Ramos (cell line): ENCODE measurements at regions not wholly inside any gene's neighbourhood (a gene's known extent, or its start where the extent isn't known, plus 50 kb on each side); places are given as distances from the start of the nearest gene placed in this dataset.

Experiments used
- in situ Hi-C: fragments of 300-500 bp; cut with MboI; formaldehyde crosslinking; loops from one replicate; pipeline ENCODE4 v1.14.3; 2022; ENCODE audit warnings: low sequenced_read_pairs; ENCODE audit not compliant: unreplicated experiment

- in situ Hi-C loops: no loop called here
Observed at GRCh38 chr20:51195990-51196389, 173.1 kb upstream of the KCNG1 start.

- in situ Hi-C loops: no loop called here
Observed at GRCh38 chr20:51195419-51195901, 172.6 kb upstream of the KCNG1 start.

GRCh38 chr20:51193066-51193772 is 170.3 kb upstream of the KCNG1 start:
- in situ Hi-C loops: no loop called here

DNA sequence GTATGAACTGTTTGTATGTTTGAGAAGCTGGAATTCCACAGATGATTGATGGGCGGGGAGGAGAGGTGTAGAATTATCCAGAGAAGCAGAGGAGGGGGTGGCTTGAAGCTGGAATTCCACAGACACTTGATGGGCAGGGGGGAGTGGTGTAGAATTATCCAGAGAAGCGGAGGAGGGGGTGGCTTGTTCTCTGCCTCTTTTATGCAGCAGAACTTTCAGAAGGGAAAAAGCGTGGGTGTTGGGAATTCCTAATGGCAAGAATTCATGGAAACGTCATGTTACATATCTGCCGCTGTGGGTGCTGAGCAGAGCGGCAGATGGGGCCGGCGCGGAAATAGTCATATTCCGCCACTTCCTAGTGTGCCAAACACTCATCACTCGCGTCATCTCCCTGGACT is 167.9 kb upstream of the KCNG1 start:
- in situ Hi-C loops: no loop called here

DNA sequence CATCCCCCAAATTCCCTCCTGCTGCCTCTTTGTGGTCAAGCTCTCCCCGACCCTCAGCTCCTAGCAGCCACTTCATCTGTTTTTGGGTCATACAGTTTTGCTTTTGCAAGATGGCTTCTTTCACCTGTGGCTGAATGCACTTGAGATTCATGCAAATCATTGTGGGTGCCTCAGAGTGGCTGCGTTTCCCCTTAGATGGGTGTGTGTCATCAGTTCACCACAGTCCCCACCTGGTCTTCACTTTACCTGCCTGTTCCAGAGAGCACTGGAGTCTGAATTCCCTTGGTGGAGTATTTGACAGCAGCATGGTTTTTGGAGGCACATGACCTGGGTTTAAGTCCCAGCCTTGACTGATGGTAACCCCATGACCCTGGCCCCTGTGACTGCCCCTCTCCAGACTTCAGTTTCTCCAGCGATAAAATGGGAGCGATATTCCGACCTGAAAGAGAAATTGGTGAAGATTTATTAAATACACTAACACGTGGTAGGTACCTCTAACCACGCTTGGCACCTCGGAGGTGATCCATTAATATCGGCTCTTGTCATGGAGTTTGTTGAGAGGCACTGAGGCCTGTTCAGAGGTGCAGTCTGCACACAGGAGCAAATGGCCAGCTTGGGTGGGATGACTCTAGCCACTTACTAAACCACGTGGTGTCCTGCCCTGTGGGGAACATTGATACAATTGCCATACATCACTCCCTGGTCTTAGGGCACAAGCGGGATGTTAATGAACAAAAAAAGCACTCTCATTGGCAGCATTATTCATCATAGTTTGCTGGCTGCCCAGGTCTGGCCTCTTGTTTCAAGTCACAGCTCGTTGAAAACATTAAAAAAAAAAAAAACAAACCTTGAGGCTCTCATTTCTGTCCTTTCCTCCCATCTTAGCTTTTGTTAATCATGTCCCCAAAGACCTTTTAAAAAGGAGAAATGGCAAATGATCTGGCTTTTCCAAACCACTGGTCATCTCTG is 167.2 kb upstream of the KCNG1 start:
- in situ Hi-C loops: no loop called here

DNA sequence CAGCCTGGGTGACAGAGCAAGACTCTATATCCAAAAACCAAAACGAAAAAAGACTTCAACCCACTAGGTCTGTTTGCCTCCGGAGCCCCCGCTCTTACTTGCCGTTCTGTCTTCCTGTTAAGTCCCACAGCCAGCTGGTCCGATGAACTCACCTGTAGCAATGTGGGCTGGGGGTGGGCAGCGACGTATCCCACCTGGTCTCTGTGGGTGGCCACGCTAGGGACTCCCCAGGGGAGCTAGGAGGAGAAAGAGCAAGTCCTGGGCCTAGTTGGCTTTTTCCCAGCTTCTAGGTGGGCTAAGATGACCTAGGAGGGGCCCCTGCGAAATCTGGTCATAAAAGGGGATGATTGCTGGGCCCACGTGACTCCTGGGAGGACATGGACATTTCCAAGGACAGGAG is 166.0 kb upstream of the KCNG1 start:
- in situ Hi-C loops: no loop called here

- in situ Hi-C loops: no loop called here
Observed at GRCh38 chr20:51187261-51187660, 164.4 kb upstream of the KCNG1 start.

DNA sequence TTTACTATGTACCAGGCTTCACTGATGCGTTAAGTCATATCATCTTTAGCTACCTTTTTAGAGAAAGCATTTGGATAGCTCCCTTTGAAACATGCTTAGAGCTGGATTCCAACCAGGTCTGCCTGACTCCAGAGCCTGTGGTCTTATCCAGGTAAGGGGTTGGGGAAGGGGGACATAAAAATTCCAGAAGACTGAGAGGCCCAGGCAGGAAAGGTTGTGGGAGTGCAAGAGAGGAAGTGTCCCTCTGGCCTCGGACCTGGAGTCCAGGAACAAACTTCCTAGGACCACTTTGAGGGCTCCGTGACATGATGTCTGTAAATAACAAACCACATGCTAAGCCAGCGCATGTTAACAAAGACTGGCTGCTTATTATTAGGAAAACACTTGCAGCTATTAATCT is 163.0 kb upstream of the KCNG1 start:
- in situ Hi-C loops: no loop called here

- in situ Hi-C loops: no loop called here
Observed at GRCh38 chr20:51185277-51185676, 162.4 kb upstream of the KCNG1 start.

GRCh38 chr20:51184289-51184688 is 161.4 kb upstream of the KCNG1 start:
- in situ Hi-C loops: no loop called here

- in situ Hi-C loops: no loop called here
Observed at GRCh38 chr20:51183451-51183850, 160.5 kb upstream of the KCNG1 start.

GRCh38 chr20:51182571-51182970 is 159.7 kb upstream of the KCNG1 start:
- in situ Hi-C loops: no loop called here

DNA sequence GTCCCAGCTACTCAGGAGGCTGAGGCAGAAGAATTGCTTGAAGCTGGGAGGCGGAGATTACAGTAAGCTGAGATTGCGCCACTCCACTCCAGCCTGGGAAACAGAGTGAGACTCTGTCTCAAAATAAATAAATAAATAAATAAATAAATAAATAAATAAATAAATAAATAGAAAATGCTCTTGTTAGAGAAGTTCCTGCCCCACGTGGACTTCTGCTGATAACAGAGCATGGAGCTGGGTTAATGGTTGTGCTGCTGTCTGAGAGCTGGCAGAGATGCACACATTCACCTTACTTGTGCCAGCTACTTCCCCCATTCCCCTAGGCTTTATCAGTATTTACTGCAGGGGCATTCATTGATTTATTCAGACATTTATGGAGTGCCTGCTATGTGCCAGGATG is 155.2 kb upstream of the KCNG1 start:
- in situ Hi-C loops: no loop called here

DNA sequence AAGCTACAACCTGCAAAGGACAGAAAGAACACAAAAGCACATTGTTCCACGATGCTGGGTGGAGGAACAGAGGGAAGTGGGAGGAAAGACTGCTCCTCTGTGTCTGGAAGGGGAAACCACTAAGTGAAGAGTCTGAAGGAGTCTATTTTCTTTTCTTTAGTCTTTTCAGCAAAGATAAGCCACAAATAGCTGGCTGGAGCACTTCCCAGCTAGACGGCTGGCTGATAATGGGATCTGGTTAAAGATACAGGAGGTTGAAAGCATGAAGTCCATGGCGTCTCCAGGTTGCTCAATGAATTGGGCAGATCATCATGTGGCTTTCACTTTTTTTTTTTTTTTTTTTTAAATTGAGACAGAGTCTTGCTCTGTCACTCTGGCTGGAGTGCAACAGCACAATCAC is 154.0 kb upstream of the KCNG1 start:
- in situ Hi-C loops: no loop called here

- in situ Hi-C loops: no loop called here
Observed at GRCh38 chr20:51176446-51176845, 153.5 kb upstream of the KCNG1 start.

- in situ Hi-C loops: no loop called here
Observed at GRCh38 chr20:51175724-51176123, 152.8 kb upstream of the KCNG1 start.

GRCh38 chr20:51175156-51175555 is 152.2 kb upstream of the KCNG1 start:
- in situ Hi-C loops: no loop called here

DNA sequence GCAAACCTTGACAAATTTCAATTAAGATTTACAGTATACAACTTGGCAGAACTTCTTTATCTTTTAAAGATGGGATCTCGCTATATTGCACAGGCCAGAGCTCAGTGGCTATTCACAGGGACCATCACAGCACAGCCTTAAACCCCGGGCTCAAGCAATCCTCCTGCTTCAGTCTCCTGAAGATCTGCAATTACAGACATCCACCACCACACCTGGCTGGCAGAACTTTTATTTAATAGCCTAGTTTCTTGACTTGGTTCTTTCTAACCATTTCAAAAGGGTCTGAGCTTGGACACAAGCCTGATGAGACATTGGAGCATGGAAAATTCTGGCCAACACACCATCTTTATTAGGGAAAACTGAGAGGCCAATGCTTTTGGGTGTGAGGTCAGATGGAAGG is 151.6 kb upstream of the KCNG1 start:
- in situ Hi-C loops: no loop called here

GRCh38 chr20:51172558-51173428 is 149.9 kb upstream of the KCNG1 start:
- in situ Hi-C loops: no loop called here

DNA sequence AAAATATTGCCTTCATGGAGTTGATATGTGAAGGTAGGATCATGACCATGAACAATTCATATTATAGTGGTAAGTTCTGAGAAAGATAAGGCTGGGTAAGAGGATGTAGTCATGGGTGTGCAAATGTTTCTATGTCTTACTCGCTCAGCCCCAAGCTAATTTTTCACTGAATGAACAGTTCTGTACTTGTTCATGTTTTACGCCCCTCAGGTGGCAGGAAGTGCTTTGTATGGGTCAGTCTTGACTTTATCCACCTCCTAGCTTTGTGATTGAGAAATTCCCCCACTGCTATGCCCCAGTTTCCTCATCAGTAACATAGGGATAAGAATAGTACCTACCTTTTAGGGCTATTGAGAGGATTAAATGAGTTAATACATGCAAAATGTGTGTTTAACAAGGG is 148.2 kb upstream of the KCNG1 start:
- in situ Hi-C loops: no loop called here
